ENCODE measurements at regions not wholly inside any gene's neighbourhood (a gene's known extent, or its start where the extent isn't known, plus 50 kb on each side); places are given as distances from the start of the nearest gene placed in this dataset.
"Not testable (repeated sequence)": the region's sequence is repeated elsewhere in the genome, so short reads cannot be mapped to it uniquely, and the experiment has no call there.

- not testable (repeated sequence) for TF ChIP-seq CTCF, POLR2A, EP300 (IDR thresholded peaks at IDR 0.05)
Measured at GRCh38 chr14:48267926-48268325, 592.5 kb upstream of the MDGA2 start.

Data from upper lobe of left lung (tissue), 4 donors.